Hypothalamus (tissue), 51 donors: ENCODE measurements at regions not wholly inside any gene's neighbourhood (a gene's known extent, or its start where the extent isn't known, plus 50 kb on each side); places are given as distances from the start of the nearest gene placed in this dataset.

Source experiments
- DNase-seq, 51 donors: peaks; one replicate each; lab custom pipeline; 2025; lab: John Stamatoyannopoulos, UW

- no peak for DNase-seq
Observed at GRCh38 chr16:66267292-66268014, 99.0 kb upstream of the CDH5 start.

- no peak for DNase-seq
Observed at GRCh38 chr16:66266436-66267291, 99.8 kb upstream of the CDH5 start.

- DNase-seq = no peak
Observed at GRCh38 chr16:66265556-66266141, 100.8 kb upstream of the CDH5 start.

GRCh38 chr16:66265048-66265415 lies 101.5 kb upstream of the CDH5 start:
- no peak for DNase-seq

GRCh38 chr16:66264311-66265047 lies 102.0 kb upstream of the CDH5 start:
- DNase-seq = peak in 4 of 51 donors; percentile 9 to 25 (median 20)

GRCh38 chr16:66263973-66264310 lies 102.5 kb upstream of the CDH5 start:
- DNase-seq = no peak

GRCh38 chr16:66263168-66263972 lies 103.1 kb upstream of the CDH5 start:
- no peak for DNase-seq

- DNase-seq = no peak
Observed at GRCh38 chr16:66262253-66263167, 104.0 kb upstream of the CDH5 start.

- no peak for DNase-seq
Observed at GRCh38 chr16:66261826-66262225, 104.7 kb upstream of the CDH5 start.

GRCh38 chr16:66260522-66261254 lies 105.8 kb upstream of the CDH5 start:
- DNase-seq = no peak

GRCh38 chr16:66258916-66259845 lies 107.3 kb upstream of the CDH5 start:
- DNase-seq = no peak

GRCh38 chr16:66256919-66257318 lies 109.6 kb upstream of the CDH5 start:
- DNase-seq = no peak

GRCh38 chr16:66255647-66256046 lies 110.8 kb upstream of the CDH5 start:
- DNase-seq = no peak

- DNase-seq = no peak
Observed at GRCh38 chr16:66254751-66255150, 111.7 kb upstream of the CDH5 start.

GRCh38 chr16:66254106-66254505 lies 112.4 kb upstream of the CDH5 start:
- no peak for DNase-seq

- DNase-seq = no peak
Observed at GRCh38 chr16:66251476-66252160, 114.9 kb upstream of the CDH5 start.
